Peyer's patch (tissue), 4 donors: ENCODE measurements at regions not wholly inside any gene's neighbourhood (a gene's known extent, or its start where the extent isn't known, plus 50 kb on each side); places are given as distances from the start of the nearest gene placed in this dataset.

Experiments
- DNase-seq, 3 donors: peaks; one replicate each; pipeline ENCODE4 v3.0.0-alpha.2; 2017 to 2019
- H3K27ac ChIP-seq, 4 donors: fragments of 200-600 bp; sonication (generic); one replicate each; pipeline ENCODE4 v1.5.1; 2016 to 2019
- H3K27me3 ChIP-seq, 2 donors: fragments of 200-600 bp; sonication (generic); one replicate each; pipeline ENCODE4 v1.5.1; 2019
- H3K36me3 ChIP-seq, 3 donors: fragments of 200-600 bp; sonication (generic); one replicate each; pipeline ENCODE4 v1.5.1; 2016 to 2019
- H3K4me1 ChIP-seq, 4 donors: fragments of 200-600 bp; sonication (generic); one replicate each; pipeline ENCODE4 v1.5.1; 2016 to 2019
- H3K4me3 ChIP-seq, 4 donors: fragments of 200-600 bp; sonication (generic); 1 replicate in 3 of 4; 2 replicates in 1 of 4; pipeline ENCODE4 v1.5.1; 2016 to 2019; ENCODE audit warnings: mild to moderate bottlenecking in 1 of 4
- H3K9me3 ChIP-seq, 4 donors: fragments of 200-600 bp; sonication (generic); one replicate each; pipeline ENCODE4 v1.5.1; 2016 to 2019; ENCODE audit warnings: mild to moderate bottlenecking in 1 of 4
- CTCF ChIP-seq, 6 experiments: fragments of 450-650 bp in 4 of 6; fragments of 200-600 bp in 2 of 6; sonication (generic) in 1 of 6; IDR thresholded peaks; one replicate each; pipeline ENCODE4 v1.5.1; 2017 to 2019; ENCODE audit warnings: antibody characterized with exemption in 6 of 6, mild to moderate bottlenecking in 3 of 6, moderate library complexity in 1 of 6
- POLR2A ChIP-seq, 2 donors: fragments of 450-650 bp; IDR thresholded peaks; one replicate each; pipeline ENCODE4 v1.5.1; 2017; ENCODE audit warnings: antibody characterized with exemption in 2 of 2, mild to moderate bottlenecking in 2 of 2, moderate library complexity in 2 of 2

- no peak for TF ChIP-seq POLR2A (IDR thresholded peaks at IDR 0.05)
- peak in 1 of 6 experiments; percentile 4 for TF ChIP-seq CTCF (IDR thresholded peaks at IDR 0.05)
- no peak overlapping the region for H3K27ac ChIP-seq
- H3K4me1 ChIP-seq, result no peaks in the 10 kb centered on the region
- H3K9me3 ChIP-seq, result no peaks in the 10 kb centered on the region
- no peak for DNase-seq
- H3K4me3 ChIP-seq, result no peak overlapping the region
- H3K36me3 ChIP-seq, result no peaks in the 10 kb centered on the region
- no peaks in the 10 kb centered on the region for H3K27me3 ChIP-seq
Observed at GRCh38 chr9:82466616-82467260, 478.2 kb downstream of the SPATA31D1 start.

GRCh38 chr9:82467436-82467835, 478.9 kb downstream of the SPATA31D1 start:
- Histone ChIP-seq H3K27ac (no peak overlapping the region), H3K4me1 (no peaks in the 10 kb centered on the region), H3K36me3 (no peaks in the 10 kb centered on the region), H3K9me3 (no peaks in the 10 kb centered on the region), H3K27me3 (no peaks in the 10 kb centered on the region), H3K4me3 (no peak overlapping the region)
- DNase-seq, result no peak
- TF ChIP-seq POLR2A (IDR thresholded peaks at IDR 0.05) (no peak), CTCF (IDR thresholded peaks at IDR 0.05) (no peak)

GRCh38 chr9:82474235-82474634, 485.7 kb downstream of the SPATA31D1 start:
- DNase-seq, result no peak
- Histone ChIP-seq H3K4me1 (no peaks in the 10 kb centered on the region), H3K27me3 (no peaks in the 10 kb centered on the region), H3K36me3 (no peaks in the 10 kb centered on the region), H3K4me3 (no peak overlapping the region), H3K9me3 (no peaks in the 10 kb centered on the region), H3K27ac (no peak overlapping the region)
- TF ChIP-seq CTCF (IDR thresholded peaks at IDR 0.05) (no peak), POLR2A (IDR thresholded peaks at IDR 0.05) (no peak)

GRCh38 chr9:82475584-82476301, 487.2 kb downstream of the SPATA31D1 start:
- Histone ChIP-seq H3K27me3 (no peaks in the 10 kb centered on the region), H3K4me1 (no peaks in the 10 kb centered on the region), H3K4me3 (no peak overlapping the region), H3K27ac (no peak overlapping the region), H3K9me3 (no peaks in the 10 kb centered on the region), H3K36me3 (no peaks in the 10 kb centered on the region)
- TF ChIP-seq CTCF (IDR thresholded peaks at IDR 0.05) (no peak), POLR2A (IDR thresholded peaks at IDR 0.05) (no peak)
- DNase-seq, result no peak

GRCh38 chr9:82480921-82481320, 492.3 kb downstream of the SPATA31D1 start:
- H3K27ac ChIP-seq, result no peak overlapping the region
- no peak for DNase-seq
- H3K27me3 ChIP-seq, result no peaks in the 10 kb centered on the region
- no peaks in the 10 kb centered on the region for H3K9me3 ChIP-seq
- H3K4me1 ChIP-seq, result no peaks in the 10 kb centered on the region
- H3K4me3 ChIP-seq, result no peak overlapping the region
- TF ChIP-seq POLR2A (IDR thresholded peaks at IDR 0.05), result no peak
- no peak for TF ChIP-seq CTCF (IDR thresholded peaks at IDR 0.05)
- H3K36me3 ChIP-seq, result no peaks in the 10 kb centered on the region
